ENCODE measurements at regions not wholly inside any gene's neighbourhood (a gene's known extent, or its start where the extent isn't known, plus 50 kb on each side); places are given as distances from the start of the nearest gene placed in this dataset.

GRCh38 chr11:134659882-134660281, 247.8 kb upstream of the B3GAT1 start:
- TF ChIP-seq CTCF (IDR thresholded peaks at IDR 0.05): no peak
- no peak for TF ChIP-seq POLR2A (IDR thresholded peaks at IDR 0.05)

Data from right lobe of liver (tissue), 4 donors.